GM19035 (cell line): ENCODE measurements at regions not wholly inside any gene's neighbourhood (a gene's known extent, or its start where the extent isn't known, plus 50 kb on each side); places are given as distances from the start of the nearest gene placed in this dataset.
"Not testable (repeated sequence)": the region's sequence is repeated elsewhere in the genome, so short reads cannot be mapped to it uniquely, and the experiment has no call there.

ENCODE experiments used
- ATAC-seq: cut with Tn5 transposase; IDR thresholded peaks from one replicate; pipeline ENCODE4 v1.9.1; 2021; ENCODE audit not compliant: unreplicated experiment

GRCh38 chr21:27968240-27968639 lies 1001.4 kb upstream of the ADAMTS5 start:
- not testable (repeated sequence) for ATAC-seq

GRCh38 chr21:27954543-27955165 lies 987.8 kb upstream of the ADAMTS5 start:
- ATAC-seq, result no peak

GRCh38 chr21:27953340-27954045 lies 986.6 kb upstream of the ADAMTS5 start:
- ATAC-seq, result no peak

- not testable (repeated sequence) for ATAC-seq
These were observed 982.2 kb upstream of the ADAMTS5 start for GRCh38 chr21:27949093-27949492.

- ATAC-seq, result not testable (repeated sequence)
These were observed 963.4 kb upstream of the ADAMTS5 start for GRCh38 chr21:27930108-27930767.

GRCh38 chr21:27929179-27929578 lies 962.3 kb upstream of the ADAMTS5 start:
- not testable (repeated sequence) for ATAC-seq

GRCh38 chr21:27928534-27929115 lies 961.7 kb upstream of the ADAMTS5 start:
- ATAC-seq, result not testable (repeated sequence)

- not testable (repeated sequence) for ATAC-seq
These were observed 954.5 kb upstream of the ADAMTS5 start for GRCh38 chr21:27921421-27921820.

GRCh38 chr21:27917966-27918365 lies 951.1 kb upstream of the ADAMTS5 start:
- ATAC-seq, result not testable (repeated sequence)

GRCh38 chr21:27916326-27916725 lies 949.4 kb upstream of the ADAMTS5 start:
- not testable (repeated sequence) for ATAC-seq

GRCh38 chr21:27912133-27912532 lies 945.2 kb upstream of the ADAMTS5 start:
- not testable (repeated sequence) for ATAC-seq

GRCh38 chr21:27909487-27909886 lies 942.6 kb upstream of the ADAMTS5 start:
- not testable (repeated sequence) for ATAC-seq

- ATAC-seq, result not testable (repeated sequence)
These were observed 941.9 kb upstream of the ADAMTS5 start for GRCh38 chr21:27908816-27909215.

- ATAC-seq, result not testable (repeated sequence)
These were observed 936.0 kb upstream of the ADAMTS5 start for GRCh38 chr21:27902904-27903303.

GRCh38 chr21:27893619-27894018 lies 926.7 kb upstream of the ADAMTS5 start:
- ATAC-seq, result not testable (repeated sequence)

- ATAC-seq, result not testable (repeated sequence)
These were observed 924.6 kb upstream of the ADAMTS5 start for GRCh38 chr21:27891495-27891894.

GRCh38 chr21:27887808-27888455 lies 921.0 kb upstream of the ADAMTS5 start:
- ATAC-seq, result not testable (repeated sequence)

GRCh38 chr21:27885296-27885711 lies 918.4 kb upstream of the ADAMTS5 start:
- no peak for ATAC-seq

- ATAC-seq, result not testable (repeated sequence)
These were observed 914.4 kb upstream of the ADAMTS5 start for GRCh38 chr21:27881331-27881730.

GRCh38 chr21:27872411-27872810 lies 905.5 kb upstream of the ADAMTS5 start:
- not testable (repeated sequence) for ATAC-seq

GRCh38 chr21:27870755-27871154 lies 903.9 kb upstream of the ADAMTS5 start:
- ATAC-seq, result not testable (repeated sequence)
